PC-3 (cell line): ENCODE measurements at regions not wholly inside any gene's neighbourhood (a gene's known extent, or its start where the extent isn't known, plus 50 kb on each side); places are given as distances from the start of the nearest gene placed in this dataset.

Experiments
- EZH2 ChIP-seq: fragments of 300-600 bp; sonication (generic); IDR thresholded peaks from one replicate; pipeline ENCODE4 v1.6.1; 2017; ENCODE audit warnings: antibody characterized with exemption, mild to moderate bottlenecking, low read length; ENCODE audit not compliant: unreplicated experiment
- TF ChIP-seq, protein P1 (sequence below): fragments of 300-600 bp; sonication (generic); conservative IDR thresholded peaks from 2 replicates; pipeline ENCODE4 v1.5.1; 2017; ENCODE audit warnings: antibody characterized with exemption, low read depth, mild to moderate bottlenecking, low read length

- TF ChIP-seq, protein P1, sequence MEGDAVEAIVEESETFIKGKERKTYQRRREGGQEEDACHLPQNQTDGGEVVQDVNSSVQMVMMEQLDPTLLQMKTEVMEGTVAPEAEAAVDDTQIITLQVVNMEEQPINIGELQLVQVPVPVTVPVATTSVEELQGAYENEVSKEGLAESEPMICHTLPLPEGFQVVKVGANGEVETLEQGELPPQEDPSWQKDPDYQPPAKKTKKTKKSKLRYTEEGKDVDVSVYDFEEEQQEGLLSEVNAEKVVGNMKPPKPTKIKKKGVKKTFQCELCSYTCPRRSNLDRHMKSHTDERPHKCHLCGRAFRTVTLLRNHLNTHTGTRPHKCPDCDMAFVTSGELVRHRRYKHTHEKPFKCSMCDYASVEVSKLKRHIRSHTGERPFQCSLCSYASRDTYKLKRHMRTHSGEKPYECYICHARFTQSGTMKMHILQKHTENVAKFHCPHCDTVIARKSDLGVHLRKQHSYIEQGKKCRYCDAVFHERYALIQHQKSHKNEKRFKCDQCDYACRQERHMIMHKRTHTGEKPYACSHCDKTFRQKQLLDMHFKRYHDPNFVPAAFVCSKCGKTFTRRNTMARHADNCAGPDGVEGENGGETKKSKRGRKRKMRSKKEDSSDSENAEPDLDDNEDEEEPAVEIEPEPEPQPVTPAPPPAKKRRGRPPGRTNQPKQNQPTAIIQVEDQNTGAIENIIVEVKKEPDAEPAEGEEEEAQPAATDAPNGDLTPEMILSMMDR = no peak
- no peak for TF ChIP-seq EZH2
Measured at GRCh38 chr1:163585796-163586195, 264.0 kb downstream of the NUF2 start.
